ENCODE measurements at regions not wholly inside any gene's neighbourhood (a gene's known extent, or its start where the extent isn't known, plus 50 kb on each side); places are given as distances from the start of the nearest gene placed in this dataset.

DNA sequence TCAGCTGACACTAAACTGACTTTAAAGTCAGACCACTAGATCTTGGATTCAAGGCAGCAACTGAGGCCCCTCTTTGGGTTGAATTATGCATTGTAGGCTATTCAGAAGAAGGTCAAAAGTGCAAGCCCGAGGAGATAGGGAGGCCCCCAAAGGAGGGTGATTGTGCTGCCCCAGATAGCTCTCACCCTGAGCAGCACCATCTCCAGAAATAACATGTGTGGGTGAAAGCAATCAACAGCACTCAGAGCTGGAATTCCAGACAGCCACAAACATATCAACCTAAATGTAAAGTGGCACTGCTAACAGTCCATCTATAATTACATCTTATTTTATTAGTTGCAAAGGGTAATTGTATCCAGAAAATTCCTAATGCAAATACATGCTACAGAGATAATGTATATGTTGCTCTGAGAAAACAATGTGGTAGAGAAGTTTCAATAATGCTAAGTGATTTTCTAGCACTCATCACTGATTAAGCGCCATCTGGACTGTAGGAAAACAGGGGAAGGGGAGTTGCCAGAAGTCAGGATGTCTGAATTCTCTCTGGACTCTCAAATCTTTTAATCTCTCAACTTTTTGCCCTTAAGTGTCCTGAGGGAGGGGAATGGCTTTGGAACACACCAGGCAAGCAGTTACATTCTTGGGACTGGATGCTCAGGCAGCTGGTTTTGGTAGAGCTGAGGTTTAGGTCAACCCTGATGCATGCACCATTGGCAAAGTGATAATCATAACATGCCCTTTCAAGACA, 61.8 kb upstream of the SFRP2 start:
- Histone ChIP-seq H3K9me3 (ENCODE audit: control insufficient read depth in 1 of 2, low read length in 2 of 2) (no peaks in the 10 kb centered on the region), H3K27me3 (ENCODE audit: insufficient read depth, low read length) (no peaks in the 10 kb centered on the region), H3K4me1 (ENCODE audit: insufficient read depth, low read length) (no peaks in the 10 kb centered on the region), H3K27ac (ENCODE audit: low read depth, low read length) (no peak overlapping the region), H3K4me3 (ENCODE audit: low read length in 2 of 2) (no peak overlapping the region), H3K36me3 (ENCODE audit: insufficient read depth, low read length) (no peaks in the 10 kb centered on the region)
- H3K27ac Mint-ChIP-seq: no peak overlapping the region
- H3K4me1 Mint-ChIP-seq: no peaks in the 10 kb centered on the region
- no peak overlapping the region for H3K4me3 Mint-ChIP-seq
- CTCF ChIA-PET (ENCODE audit: partially characterized antibody): interaction anchor here (1.5 kb wide), 1 partner anchor 11 kb away, joined by 3 read pairs; no protein-coding TSS in a partner anchor
- peaks cover 3 to 20% (median 11%) of the 10 kb centered on the region in 8 donors for H3K9me3 Mint-ChIP-seq
- H3K36me3 Mint-ChIP-seq: no peaks in the 10 kb centered on the region
- H3K27me3 Mint-ChIP-seq: peaks cover 7 to 20% of the 10 kb centered on the region in 2 donors
- peak in 1 of 5 donors; percentile 17 for DNase-seq
- POLR2A ChIA-PET (ENCODE audit: partially characterized antibody): no interaction called here
- intact Hi-C loops (cut with micrococcal nuclease): no loop called here

DNA sequence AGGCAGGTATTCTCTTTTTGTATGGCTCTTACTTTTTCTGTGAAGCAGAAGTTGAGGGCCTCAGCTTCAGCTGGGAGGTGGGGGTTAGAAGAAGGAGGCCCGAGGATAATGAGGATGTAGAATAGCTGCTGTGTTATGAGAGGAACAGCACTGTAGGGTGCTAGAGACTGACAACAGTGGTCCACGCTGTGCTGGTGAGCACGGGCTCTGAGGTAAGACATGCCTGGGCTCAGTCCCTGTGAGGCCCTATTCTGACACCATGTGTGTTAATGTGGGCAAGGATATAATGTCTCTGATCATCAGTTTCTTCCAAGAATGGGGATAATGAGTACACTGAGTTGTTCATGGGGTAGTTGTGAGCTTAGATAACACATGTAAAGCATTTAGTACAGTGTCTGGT, 55.3 kb upstream of the SFRP2 start:
- Histone ChIP-seq H3K36me3 (ENCODE audit: insufficient read depth, low read length) (no peaks in the 10 kb centered on the region), H3K4me1 (ENCODE audit: insufficient read depth, low read length) (no peaks in the 10 kb centered on the region), H3K9me3 (ENCODE audit: control insufficient read depth in 1 of 2, low read length in 2 of 2) (no peaks in the 10 kb centered on the region), H3K27ac (ENCODE audit: low read depth, low read length) (no peak overlapping the region), H3K27me3 (ENCODE audit: insufficient read depth, low read length) (no peaks in the 10 kb centered on the region), H3K4me3 (ENCODE audit: low read length in 2 of 2) (no peak overlapping the region)
- no peak for DNase-seq
- H3K9me3 Mint-ChIP-seq: peaks cover 0 to 6% (median 3%) of the 10 kb centered on the region in 8 donors
- no peak overlapping the region for H3K4me3 Mint-ChIP-seq
- no peak overlapping the region for H3K27ac Mint-ChIP-seq
- no peaks in the 10 kb centered on the region for H3K4me1 Mint-ChIP-seq
- H3K27me3 Mint-ChIP-seq: peaks cover 1 to 6% of the 10 kb centered on the region in 2 donors
- H3K36me3 Mint-ChIP-seq: no peaks in the 10 kb centered on the region
- ChIA-PET POLR2A (ENCODE audit: partially characterized antibody) (no interaction called here), CTCF (ENCODE audit: partially characterized antibody) (no interaction called here)
- intact Hi-C loops (cut with micrococcal nuclease): no loop called here
